ENCODE measurements at regions not wholly inside any gene's neighbourhood (a gene's known extent, or its start where the extent isn't known, plus 50 kb on each side); places are given as distances from the start of the nearest gene placed in this dataset.

DNA sequence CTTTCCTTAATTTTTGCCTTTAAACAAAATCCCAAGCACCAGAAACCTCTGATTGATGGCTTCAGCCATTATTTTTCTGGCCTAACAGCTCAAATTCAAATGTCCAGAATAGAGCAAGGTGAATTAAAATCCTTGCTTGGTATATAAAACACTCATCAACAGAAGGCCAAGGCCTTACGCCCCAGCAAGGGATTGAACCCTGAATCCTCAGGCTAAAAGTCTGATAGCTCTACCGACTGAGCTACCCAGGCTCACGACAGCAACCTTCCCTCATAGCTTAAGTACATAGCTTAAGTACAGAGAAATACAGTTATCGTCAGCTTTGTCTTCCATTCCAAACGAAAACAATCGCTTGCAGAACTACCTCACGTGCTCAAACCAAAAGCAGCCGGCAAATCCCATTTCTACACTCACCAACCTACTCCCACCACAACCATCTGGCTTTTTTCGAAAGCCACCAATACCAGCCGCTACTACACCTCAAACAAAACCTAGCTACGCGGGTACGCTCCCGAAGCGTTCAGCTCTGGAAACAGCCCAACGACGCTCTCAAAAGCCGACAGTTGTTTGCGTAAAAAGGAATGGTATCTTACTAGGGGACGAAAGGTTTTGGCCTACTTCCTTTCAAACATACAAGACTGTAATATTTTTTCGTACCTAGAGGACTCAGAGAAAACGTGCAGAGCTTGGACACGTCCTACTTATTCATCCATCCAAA is 167.5 kb downstream of the GPX5 start:
- no peak for TF ChIP-seq TAF1 (IDR thresholded peaks at IDR 0.05; ENCODE audit: borderline replicate concordance, insufficient read depth, low read length)
- no peak for TF ChIP-seq SIN3A (IDR thresholded peaks at IDR 0.05; ENCODE audit: borderline replicate concordance, insufficient read depth, low read length)
- TF ChIP-seq FOXP2 (optimal IDR thresholded peaks at IDR 0.05; ENCODE audit: borderline replicate concordance, extremely low read depth, extremely low read length, insufficient read depth): no peak
- no peak for TF ChIP-seq POLR2AphosphoS5 (IDR thresholded peaks at IDR 0.05; ENCODE audit: low read depth, low read length)
- TF ChIP-seq, protein P1, sequence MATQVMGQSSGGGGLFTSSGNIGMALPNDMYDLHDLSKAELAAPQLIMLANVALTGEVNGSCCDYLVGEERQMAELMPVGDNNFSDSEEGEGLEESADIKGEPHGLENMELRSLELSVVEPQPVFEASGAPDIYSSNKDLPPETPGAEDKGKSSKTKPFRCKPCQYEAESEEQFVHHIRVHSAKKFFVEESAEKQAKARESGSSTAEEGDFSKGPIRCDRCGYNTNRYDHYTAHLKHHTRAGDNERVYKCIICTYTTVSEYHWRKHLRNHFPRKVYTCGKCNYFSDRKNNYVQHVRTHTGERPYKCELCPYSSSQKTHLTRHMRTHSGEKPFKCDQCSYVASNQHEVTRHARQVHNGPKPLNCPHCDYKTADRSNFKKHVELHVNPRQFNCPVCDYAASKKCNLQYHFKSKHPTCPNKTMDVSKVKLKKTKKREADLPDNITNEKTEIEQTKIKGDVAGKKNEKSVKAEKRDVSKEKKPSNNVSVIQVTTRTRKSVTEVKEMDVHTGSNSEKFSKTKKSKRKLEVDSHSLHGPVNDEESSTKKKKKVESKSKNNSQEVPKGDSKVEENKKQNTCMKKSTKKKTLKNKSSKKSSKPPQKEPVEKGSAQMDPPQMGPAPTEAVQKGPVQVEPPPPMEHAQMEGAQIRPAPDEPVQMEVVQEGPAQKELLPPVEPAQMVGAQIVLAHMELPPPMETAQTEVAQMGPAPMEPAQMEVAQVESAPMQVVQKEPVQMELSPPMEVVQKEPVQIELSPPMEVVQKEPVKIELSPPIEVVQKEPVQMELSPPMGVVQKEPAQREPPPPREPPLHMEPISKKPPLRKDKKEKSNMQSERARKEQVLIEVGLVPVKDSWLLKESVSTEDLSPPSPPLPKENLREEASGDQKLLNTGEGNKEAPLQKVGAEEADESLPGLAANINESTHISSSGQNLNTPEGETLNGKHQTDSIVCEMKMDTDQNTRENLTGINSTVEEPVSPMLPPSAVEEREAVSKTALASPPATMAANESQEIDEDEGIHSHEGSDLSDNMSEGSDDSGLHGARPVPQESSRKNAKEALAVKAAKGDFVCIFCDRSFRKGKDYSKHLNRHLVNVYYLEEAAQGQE (IDR thresholded peaks at IDR 0.05; ENCODE audit: insufficient read depth in 1 of 2, low read depth in 2 of 2, low read length in 2 of 2): no peak

DNA sequence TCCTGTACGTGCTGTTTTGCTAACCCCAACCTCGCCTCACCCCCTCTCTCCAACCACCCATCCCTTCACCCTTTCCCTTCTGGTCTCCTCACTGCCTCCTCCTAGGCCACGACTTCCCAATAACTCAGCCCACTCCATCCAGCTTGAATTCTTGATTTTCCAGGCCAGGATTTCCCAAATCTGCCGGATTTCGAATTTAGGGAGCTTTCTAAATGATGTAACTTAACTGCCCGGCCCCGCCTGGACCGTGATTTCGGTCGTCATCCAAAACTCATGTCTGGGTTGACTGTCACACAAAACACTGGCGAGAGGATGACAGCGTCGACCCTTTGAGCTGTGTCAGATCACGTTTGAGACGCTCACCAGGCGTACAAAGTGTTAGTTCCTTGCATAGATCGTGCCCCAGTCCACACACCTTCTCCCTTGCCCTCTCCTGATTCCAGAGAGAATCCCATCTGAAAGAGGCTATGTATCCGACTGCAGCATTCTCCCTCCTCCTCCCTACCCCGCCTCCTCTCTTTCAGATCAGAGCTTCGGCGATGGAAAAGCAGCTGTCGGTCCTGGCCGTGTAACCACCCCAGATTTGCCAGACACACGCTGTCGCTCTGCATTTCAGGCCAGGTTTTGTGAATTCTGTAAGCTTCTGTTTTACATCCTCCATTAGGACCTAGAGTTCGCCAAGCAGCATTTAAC is 168.2 kb downstream of the GPX5 start:
- TF ChIP-seq SIN3A (IDR thresholded peaks at IDR 0.05; ENCODE audit: borderline replicate concordance, insufficient read depth, low read length): no peak
- no peak for TF ChIP-seq FOXP2 (optimal IDR thresholded peaks at IDR 0.05; ENCODE audit: borderline replicate concordance, extremely low read depth, extremely low read length, insufficient read depth)
- no peak for TF ChIP-seq POLR2AphosphoS5 (IDR thresholded peaks at IDR 0.05; ENCODE audit: low read depth, low read length)
- no peak for TF ChIP-seq TAF1 (IDR thresholded peaks at IDR 0.05; ENCODE audit: borderline replicate concordance, insufficient read depth, low read length)
- TF ChIP-seq, protein P1 (IDR thresholded peaks at IDR 0.05; ENCODE audit: insufficient read depth in 1 of 2, low read depth in 2 of 2, low read length in 2 of 2): no peak

DNA sequence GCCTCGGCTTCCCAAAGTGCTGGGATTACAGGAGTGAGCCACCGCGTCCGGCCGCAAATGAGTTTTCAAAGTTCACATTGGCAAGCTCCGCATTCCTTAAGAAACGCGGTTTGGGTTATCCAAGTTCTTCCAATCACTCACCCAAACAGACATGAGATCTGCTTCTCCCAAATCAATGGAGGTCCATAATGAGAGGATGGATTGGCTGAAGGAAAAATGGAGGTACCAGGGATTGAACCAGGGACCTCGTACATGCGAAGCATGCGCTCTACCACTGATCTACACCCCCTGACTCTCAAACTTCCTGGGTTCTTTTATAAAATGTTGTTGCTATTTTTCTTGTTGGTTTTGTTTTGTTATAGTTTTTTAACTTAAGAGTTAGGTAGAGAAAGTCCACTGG is 170.0 kb downstream of the GPX5 start:
- TF ChIP-seq, protein P1 (IDR thresholded peaks at IDR 0.05; ENCODE audit: insufficient read depth in 1 of 2, low read depth in 2 of 2, low read length in 2 of 2): no peak
- TF ChIP-seq POLR2AphosphoS5 (IDR thresholded peaks at IDR 0.05; ENCODE audit: low read depth, low read length) (no peak), SIN3A (IDR thresholded peaks at IDR 0.05; ENCODE audit: borderline replicate concordance, insufficient read depth, low read length) (no peak), FOXP2 (optimal IDR thresholded peaks at IDR 0.05; ENCODE audit: borderline replicate concordance, extremely low read depth, extremely low read length, insufficient read depth) (no peak), TAF1 (IDR thresholded peaks at IDR 0.05; ENCODE audit: borderline replicate concordance, insufficient read depth, low read length) (no peak)

DNA sequence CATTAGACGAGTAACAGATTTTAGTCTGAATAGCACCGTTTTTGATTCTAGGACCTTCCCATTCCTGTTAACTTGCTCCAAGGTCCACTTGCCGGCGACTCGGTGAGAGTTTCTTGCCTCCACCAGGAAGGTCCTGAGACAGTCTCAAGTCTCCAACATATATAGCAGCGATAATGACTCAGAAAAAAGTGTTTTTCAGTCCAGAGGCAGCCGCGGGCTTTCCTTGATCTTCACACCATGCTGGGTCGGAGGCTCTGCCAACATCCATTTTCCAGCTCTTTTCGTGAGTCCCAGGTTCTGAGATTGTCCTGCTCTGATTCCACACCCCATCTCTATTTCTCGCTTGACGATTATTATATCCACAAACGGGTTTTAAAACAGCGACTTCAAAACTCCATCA is 170.5 kb downstream of the GPX5 start:
- TF ChIP-seq TAF1 (IDR thresholded peaks at IDR 0.05; ENCODE audit: borderline replicate concordance, insufficient read depth, low read length) (no peak), POLR2AphosphoS5 (IDR thresholded peaks at IDR 0.05; ENCODE audit: low read depth, low read length) (no peak), SIN3A (IDR thresholded peaks at IDR 0.05; ENCODE audit: borderline replicate concordance, insufficient read depth, low read length) (no peak), FOXP2 (optimal IDR thresholded peaks at IDR 0.05; ENCODE audit: borderline replicate concordance, extremely low read depth, extremely low read length, insufficient read depth) (no peak)
- TF ChIP-seq, protein P1 (IDR thresholded peaks at IDR 0.05; ENCODE audit: insufficient read depth in 1 of 2, low read depth in 2 of 2, low read length in 2 of 2): no peak
